Fibroblast of skin of right biceps (primary cell): ENCODE measurements at regions not wholly inside any gene's neighbourhood (a gene's known extent, or its start where the extent isn't known, plus 50 kb on each side); places are given as distances from the start of the nearest gene placed in this dataset.
A peak's percentile ranks its signal among the peaks of the same experiment; 100 is the strongest.
"Not testable (repeated sequence)": the region's sequence is repeated elsewhere in the genome, so short reads cannot be mapped to it uniquely, and the experiment has no call there.

Experiments
- DNase-seq: peaks from one replicate; pipeline ENCODE4 v3.0.0-alpha.2; 2013

- DNase-seq, result no peak
These were observed 135.9 kb downstream of the ITGB8 start for GRCh38 chr7:20466543-20467021.

- DNase-seq, result no peak
These were observed 139.4 kb downstream of the ITGB8 start for GRCh38 chr7:20470082-20470481.

- DNase-seq, result no peak
These were observed 140.0 kb downstream of the ITGB8 start for GRCh38 chr7:20470726-20471125.

GRCh38 chr7:20474249-20474648, 141.2 kb upstream of the ABCB5 start:
- no peak for DNase-seq

- DNase-seq, result no peak
These were observed 139.7 kb upstream of the ABCB5 start for GRCh38 chr7:20475756-20476155.

GRCh38 chr7:20477067-20477466, 138.4 kb upstream of the ABCB5 start:
- DNase-seq, result no peak

GRCh38 chr7:20479706-20480105, 135.8 kb upstream of the ABCB5 start:
- DNase-seq, result no peak

- DNase-seq, result no peak
These were observed 133.4 kb upstream of the ABCB5 start for GRCh38 chr7:20482071-20482470.

GRCh38 chr7:20484356-20484755, 131.1 kb upstream of the ABCB5 start:
- no peak for DNase-seq

GRCh38 chr7:20488850-20489249, 126.6 kb upstream of the ABCB5 start:
- DNase-seq, result no peak

- DNase-seq, result peak; percentile 14
These were observed 124.2 kb upstream of the ABCB5 start for GRCh38 chr7:20491284-20491683.

- no peak for DNase-seq
These were observed 120.9 kb upstream of the ABCB5 start for GRCh38 chr7:20494566-20494965.

GRCh38 chr7:20501473-20501872, 114.0 kb upstream of the ABCB5 start:
- not testable (repeated sequence) for DNase-seq

- no peak for DNase-seq
These were observed 112.1 kb upstream of the ABCB5 start for GRCh38 chr7:20503278-20503950.

- DNase-seq, result no peak
These were observed 111.4 kb upstream of the ABCB5 start for GRCh38 chr7:20504060-20504459.

GRCh38 chr7:20506175-20506574, 109.3 kb upstream of the ABCB5 start:
- DNase-seq, result no peak

- no peak for DNase-seq
These were observed 108.3 kb upstream of the ABCB5 start for GRCh38 chr7:20507157-20507556.

GRCh38 chr7:20508109-20508508, 107.4 kb upstream of the ABCB5 start:
- DNase-seq, result no peak

GRCh38 chr7:20509892-20510572, 105.4 kb upstream of the ABCB5 start:
- no peak for DNase-seq

GRCh38 chr7:20510573-20510900, 104.9 kb upstream of the ABCB5 start:
- DNase-seq, result no peak

GRCh38 chr7:20513341-20513740, 102.1 kb upstream of the ABCB5 start:
- no peak for DNase-seq

- no peak for DNase-seq
These were observed 101.6 kb upstream of the ABCB5 start for GRCh38 chr7:20513897-20514296.

- peak; percentile 81 for DNase-seq
These were observed 101.1 kb upstream of the ABCB5 start for GRCh38 chr7:20514364-20514763.

- DNase-seq, result no peak
These were observed 95.8 kb upstream of the ABCB5 start for GRCh38 chr7:20519645-20520044.

- no peak for DNase-seq
These were observed 94.9 kb upstream of the ABCB5 start for GRCh38 chr7:20520530-20520929.
